Ovary (tissue), 3 donors: ENCODE measurements at regions not wholly inside any gene's neighbourhood (a gene's known extent, or its start where the extent isn't known, plus 50 kb on each side); places are given as distances from the start of the nearest gene placed in this dataset.

ENCODE experiments used
- POLR2A ChIP-seq: fragments of 450-650 bp; IDR thresholded peaks from one replicate; pipeline ENCODE4 v1.6.1; 2017; ENCODE audit warnings: antibody characterized with exemption, mild to moderate bottlenecking, moderate library complexity
- TF ChIP-seq, protein P1 (sequence below), 3 donors: fragments of 450-650 bp in 2 of 3; fragments of 200-600 bp in 1 of 3; IDR thresholded peaks; one replicate each; pipeline versions ENCODE4 v1.5.1 to v1.8.0; 2016 to 2022; ENCODE audit warnings: antibody characterized with exemption in 3 of 3, mild to moderate bottlenecking in 1 of 3
- donor health status: DM: no; HTN: no; CAD: no.

GRCh38 chr3:187516446-187517185 lies 148.4 kb downstream of the RTP4 start:
- TF ChIP-seq, protein P1, sequence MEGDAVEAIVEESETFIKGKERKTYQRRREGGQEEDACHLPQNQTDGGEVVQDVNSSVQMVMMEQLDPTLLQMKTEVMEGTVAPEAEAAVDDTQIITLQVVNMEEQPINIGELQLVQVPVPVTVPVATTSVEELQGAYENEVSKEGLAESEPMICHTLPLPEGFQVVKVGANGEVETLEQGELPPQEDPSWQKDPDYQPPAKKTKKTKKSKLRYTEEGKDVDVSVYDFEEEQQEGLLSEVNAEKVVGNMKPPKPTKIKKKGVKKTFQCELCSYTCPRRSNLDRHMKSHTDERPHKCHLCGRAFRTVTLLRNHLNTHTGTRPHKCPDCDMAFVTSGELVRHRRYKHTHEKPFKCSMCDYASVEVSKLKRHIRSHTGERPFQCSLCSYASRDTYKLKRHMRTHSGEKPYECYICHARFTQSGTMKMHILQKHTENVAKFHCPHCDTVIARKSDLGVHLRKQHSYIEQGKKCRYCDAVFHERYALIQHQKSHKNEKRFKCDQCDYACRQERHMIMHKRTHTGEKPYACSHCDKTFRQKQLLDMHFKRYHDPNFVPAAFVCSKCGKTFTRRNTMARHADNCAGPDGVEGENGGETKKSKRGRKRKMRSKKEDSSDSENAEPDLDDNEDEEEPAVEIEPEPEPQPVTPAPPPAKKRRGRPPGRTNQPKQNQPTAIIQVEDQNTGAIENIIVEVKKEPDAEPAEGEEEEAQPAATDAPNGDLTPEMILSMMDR (IDR thresholded peaks at IDR 0.05), result no peak
- no peak for TF ChIP-seq POLR2A
